SIG-M5 treated with dmso at 0.1 percent for 504 hours (cell line): ENCODE measurements at regions not wholly inside any gene's neighbourhood (a gene's known extent, or its start where the extent isn't known, plus 50 kb on each side); places are given as distances from the start of the nearest gene placed in this dataset.
"Not testable (repeated sequence)": the region's sequence is repeated elsewhere in the genome, so short reads cannot be mapped to it uniquely, and the experiment has no call there.

Source experiments
- DNase-seq: peaks from one replicate; lab custom pipeline; 2025; ENCODE audit not compliant: unreplicated experiment; lab: John Stamatoyannopoulos, UW

GRCh38 chr9:107587191-107587963, 97.8 kb upstream of the KLF4 start:
- DNase-seq: peak; percentile 31

GRCh38 chr9:107586493-107586892, 96.9 kb upstream of the KLF4 start:
- DNase-seq: no peak

DNA sequence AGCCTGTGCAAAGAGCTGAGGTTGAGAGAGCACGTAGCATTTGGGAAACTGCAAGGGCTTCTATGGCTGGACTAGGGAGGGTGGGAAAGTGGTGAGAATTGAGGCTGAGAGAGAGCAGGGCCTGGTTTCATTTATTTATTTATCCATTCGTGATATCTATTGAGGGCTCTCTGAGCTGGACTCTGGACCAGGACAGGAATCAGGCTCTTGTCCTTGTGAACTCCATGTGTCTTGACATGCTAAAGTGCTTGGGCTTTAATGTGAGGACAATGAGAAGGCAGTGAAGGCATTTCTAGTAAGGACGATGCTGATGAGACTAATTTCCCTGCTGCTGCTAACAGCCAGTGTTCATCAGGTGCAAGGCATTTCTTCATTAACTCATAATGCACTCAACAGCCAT, 95.9 kb upstream of the KLF4 start:
- DNase-seq: no peak

DNA sequence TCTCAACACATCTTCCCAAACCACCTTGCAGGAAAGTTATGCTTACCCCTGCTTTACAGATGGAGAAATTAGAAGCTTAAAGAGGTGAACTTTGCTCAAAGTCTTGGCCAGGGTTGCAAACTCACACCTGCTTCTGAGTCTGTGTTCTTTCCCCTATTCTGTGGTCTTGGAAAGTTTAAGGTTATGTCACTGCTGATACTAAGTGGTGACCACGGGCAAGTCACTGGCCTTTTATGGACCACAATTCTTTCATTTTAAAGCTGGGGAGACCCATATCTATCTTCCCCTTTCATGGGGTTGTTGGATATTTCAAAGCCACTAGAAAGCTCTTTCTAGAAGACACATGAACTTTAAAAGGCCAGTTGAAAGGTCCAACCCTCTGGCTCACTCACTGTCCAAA, 95.4 kb upstream of the KLF4 start:
- DNase-seq: no peak

GRCh38 chr9:107584186-107584585, 94.6 kb upstream of the KLF4 start:
- no peak for DNase-seq

GRCh38 chr9:107577140-107577776, 87.7 kb upstream of the KLF4 start:
- no peak for DNase-seq

- DNase-seq: no peak
These were observed 81.6 kb upstream of the KLF4 start for GRCh38 chr9:107571148-107571547.

DNA sequence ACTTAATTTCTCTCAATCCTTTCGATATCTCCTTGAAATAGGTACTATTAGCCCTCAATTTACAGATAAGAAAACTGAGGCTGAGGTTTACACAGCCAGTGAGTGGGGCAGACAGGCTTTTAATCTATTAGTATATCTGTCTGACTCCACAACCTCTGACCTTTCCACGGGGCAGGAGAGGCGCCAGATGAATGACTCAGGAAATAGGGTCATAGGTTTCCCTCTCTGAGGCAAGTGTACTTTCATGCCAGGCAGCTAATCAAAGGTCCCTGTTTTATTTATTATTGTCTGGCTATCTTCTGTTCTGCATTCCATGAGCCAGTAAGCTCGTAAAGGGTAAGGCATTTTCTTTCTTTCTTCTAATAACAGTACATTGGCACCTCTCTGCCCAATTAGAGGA, 79.6 kb upstream of the KLF4 start:
- no peak for DNase-seq

GRCh38 chr9:107568406-107568805, 78.8 kb upstream of the KLF4 start:
- not testable (repeated sequence) for DNase-seq

GRCh38 chr9:107567462-107567861, 77.9 kb upstream of the KLF4 start:
- no peak for DNase-seq

DNA sequence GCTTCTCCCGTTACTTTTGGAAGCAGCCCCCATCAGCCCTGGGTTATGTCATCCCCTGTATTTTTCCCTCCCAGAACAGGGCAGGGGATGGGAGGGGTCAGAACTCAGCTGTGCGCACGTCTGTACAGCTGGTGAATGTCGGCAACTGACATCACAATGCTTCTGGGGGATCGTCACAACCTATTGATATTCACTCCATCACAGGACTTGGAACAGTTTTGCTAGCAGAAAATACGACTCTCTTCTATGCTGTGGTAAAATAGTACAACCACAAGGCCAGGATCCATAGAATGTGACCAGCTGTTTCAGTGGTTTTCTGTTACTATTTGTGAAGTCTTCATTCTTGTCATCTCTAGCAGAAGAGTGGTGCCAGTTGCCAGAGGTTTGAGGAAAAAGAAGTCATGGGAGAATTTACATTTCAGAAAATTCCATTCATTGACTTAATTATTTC, 77.1 kb upstream of the KLF4 start:
- DNase-seq: no peak

DNA sequence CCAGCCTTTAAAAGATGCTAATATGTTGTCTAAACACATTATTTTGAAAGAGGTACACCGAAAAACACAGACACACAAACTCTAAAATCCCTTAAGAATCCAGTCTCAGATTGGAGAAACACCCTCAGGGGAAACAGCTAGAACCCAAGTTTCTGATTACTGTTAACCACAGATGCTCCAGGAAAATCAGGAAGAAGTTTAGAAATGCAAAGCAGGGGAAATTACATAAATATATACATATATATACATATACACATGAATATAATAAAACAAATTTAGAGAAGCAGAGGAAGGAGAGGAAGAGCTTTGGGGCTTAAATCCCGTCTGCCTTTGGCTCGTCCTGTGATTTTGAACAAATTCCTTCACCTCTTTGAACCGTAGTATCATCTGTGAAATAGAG, 73.2 kb upstream of the KLF4 start:
- no peak for DNase-seq

DNA sequence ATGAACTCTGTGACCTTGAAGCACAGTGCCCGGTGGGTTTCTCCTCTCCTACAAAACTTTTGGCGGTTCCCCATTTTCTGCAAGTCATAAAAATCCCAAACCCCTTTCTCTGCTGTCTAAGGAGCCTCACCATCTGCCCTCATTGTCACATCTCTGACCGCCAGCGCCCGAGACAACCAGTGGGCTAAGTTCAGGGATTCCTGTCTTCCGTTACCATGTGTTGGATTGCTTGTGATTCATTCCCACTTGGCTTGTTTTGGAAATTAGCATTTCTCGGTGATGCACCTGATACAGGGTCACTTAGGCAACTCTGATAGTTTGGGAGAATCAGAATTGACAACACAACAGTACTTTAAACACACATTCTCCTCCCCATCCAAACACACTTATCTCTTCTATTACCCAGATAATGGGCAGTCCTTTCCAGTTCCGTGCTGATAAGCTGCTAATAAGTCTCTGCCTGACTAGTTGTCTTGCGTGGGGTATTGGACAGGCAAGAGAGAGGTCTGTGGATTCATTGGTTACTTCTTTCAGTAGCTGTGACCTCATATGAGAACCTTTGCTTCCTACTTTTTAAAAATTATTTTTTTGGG, 70.0 kb upstream of the KLF4 start:
- no peak for DNase-seq

GRCh38 chr9:107557236-107557990, 67.8 kb upstream of the KLF4 start:
- no peak for DNase-seq

- DNase-seq: no peak
These were observed 65.1 kb upstream of the KLF4 start for GRCh38 chr9:107554636-107555035.

DNA sequence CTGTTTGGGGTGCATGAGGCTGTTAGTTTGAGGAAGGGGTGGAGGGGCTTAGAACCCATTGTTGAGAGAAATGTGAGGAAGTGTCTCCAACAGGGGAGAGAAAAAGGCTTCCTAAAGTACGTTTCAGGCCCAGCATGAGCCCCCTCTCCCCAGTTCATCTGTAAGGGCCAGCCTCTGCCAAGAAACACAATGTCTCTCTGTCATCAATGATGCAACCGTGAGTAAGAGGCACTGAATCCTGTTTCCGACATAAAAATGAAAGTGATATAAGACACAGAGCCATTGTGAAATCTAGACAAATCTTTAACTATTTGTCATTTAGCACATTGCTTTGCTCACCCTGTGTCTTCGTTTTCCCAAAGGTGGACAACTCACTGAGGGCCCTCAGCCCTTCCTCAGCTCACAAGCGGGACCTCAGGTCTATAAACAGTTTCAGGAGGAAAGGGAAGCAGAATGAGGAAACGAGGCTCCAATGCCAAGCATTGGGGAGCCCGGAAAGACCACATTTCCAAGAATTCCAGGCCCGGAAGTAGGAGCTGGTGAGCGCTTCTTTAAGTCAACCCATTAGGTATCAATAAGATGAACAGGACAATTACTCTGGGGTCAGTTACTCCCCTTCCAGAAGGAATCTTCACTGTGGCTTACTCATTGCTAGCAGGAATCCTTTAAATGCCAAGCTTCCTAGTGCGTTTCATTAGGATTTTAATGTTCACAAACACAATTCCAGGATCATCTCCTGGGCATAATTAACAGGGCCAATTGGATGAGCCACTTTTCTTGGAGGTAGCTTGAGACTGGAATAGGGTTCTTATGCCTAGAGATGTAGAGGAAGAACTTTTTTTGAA, 59.0 kb upstream of the KLF4 start:
- DNase-seq: peak; percentile 90

DNA sequence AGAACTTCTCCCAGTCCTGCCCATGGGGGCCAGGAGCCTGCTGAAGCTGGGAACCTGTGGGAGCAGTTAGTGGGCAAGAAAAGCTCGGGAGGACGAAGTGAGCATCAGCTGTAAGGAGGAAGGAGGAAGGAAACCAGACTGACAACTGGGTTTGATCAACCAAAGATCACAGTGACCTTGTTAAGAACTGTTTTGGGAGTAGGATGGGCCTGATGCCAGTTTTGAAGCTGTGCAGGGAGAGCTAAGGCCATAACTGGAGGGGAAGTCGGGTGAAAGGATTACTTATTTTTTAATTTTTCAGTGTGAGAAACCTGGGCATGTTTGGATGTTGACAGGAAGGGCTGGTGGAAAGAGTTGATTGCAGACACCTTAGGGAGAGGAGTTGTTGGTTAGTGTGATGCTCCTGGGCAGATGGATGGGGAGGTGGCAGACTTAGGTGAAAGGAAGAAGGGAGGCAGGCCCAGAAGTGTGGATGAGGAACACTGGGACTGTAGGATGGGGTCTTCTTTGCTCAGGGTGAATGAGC, 58.3 kb upstream of the KLF4 start:
- no peak for DNase-seq

DNA sequence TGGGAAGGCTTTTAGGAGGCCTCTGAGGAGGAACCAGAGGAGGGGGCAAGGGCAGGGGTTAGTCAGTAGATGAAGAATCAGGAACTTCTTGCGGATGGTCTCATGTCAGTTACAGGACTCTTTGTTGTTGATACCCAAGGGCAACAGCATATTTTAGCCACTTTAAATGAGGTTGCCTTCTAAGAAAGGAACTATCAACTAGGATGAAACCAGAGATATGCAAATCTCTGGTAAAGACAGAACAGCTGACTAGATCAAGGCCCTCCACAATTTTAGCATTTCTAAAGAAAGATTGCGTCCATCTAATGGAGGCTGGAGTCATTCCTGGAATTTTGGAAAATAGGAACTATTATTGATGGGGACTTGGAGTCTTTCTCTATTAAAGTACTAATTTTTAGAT, 57.7 kb upstream of the KLF4 start:
- DNase-seq: no peak

DNA sequence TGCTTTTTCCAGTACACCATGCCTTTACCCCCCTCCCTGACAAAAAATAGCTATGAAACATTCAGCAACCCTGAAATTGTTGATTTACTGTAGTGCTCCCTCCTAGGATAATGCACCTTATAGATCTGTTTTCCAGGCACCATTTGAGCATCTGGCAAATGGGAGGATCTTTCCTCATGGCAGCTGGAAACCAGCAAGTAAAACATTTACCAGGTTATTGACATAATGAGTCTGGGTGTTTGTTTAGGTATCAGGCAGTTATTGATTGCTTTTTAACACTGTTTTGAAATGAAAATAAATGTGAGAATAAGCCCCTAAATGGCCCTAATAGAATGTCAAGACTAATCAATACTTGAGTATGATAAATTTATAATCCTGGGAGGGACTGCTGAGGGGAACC, 57.3 kb upstream of the KLF4 start:
- DNase-seq: no peak

GRCh38 chr9:107545036-107545435, 55.5 kb upstream of the KLF4 start:
- no peak for DNase-seq
